HG02852 (cell line): ENCODE measurements at regions not wholly inside any gene's neighbourhood (a gene's known extent, or its start where the extent isn't known, plus 50 kb on each side); places are given as distances from the start of the nearest gene placed in this dataset.

Experiments used
- ATAC-seq: cut with Tn5 transposase; IDR thresholded peaks from one replicate; pipeline ENCODE4 v1.9.1; 2021; ENCODE audit warnings: mild to moderate bottlenecking, moderate library complexity; ENCODE audit not compliant: unreplicated experiment

DNA sequence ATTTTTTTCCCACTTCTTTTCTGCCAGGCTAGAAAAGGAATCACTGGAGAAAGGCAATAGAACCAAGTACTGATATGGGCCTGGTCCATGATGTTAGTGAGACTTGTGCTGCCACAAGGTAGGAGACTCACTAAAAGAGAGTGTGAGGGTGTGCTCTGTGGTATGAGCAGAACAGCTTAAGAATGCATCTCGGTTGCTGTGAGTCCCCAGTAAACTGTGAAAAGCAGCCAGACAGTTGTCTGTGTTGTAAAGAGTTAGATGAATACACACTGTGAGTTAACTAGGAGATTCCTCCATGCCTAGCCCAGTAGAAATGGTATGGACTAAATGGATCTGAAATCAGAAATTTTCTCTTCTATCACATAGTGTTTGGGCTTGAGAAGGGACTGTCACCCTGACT, 1177.3 kb upstream of the MIR17HG start:
- no peak for ATAC-seq

DNA sequence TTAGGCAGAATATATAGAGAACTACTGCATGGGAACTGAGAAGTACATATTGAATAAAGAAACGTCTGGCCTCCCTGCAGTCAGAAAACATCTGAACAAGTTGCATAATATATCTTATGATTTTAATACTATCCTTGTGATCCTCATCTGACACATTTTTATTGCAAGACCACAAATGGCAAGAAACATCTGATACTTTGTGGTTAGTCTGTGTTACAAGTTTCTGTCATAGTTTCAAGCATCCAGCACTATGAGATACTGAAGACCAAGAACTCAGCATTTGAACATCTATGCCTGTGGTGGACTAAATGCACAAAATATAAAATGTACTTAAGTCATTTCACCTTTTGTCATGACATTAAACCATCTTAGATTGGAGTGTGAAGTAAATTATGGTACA, 1175.8 kb upstream of the MIR17HG start:
- ATAC-seq, result no peak

DNA sequence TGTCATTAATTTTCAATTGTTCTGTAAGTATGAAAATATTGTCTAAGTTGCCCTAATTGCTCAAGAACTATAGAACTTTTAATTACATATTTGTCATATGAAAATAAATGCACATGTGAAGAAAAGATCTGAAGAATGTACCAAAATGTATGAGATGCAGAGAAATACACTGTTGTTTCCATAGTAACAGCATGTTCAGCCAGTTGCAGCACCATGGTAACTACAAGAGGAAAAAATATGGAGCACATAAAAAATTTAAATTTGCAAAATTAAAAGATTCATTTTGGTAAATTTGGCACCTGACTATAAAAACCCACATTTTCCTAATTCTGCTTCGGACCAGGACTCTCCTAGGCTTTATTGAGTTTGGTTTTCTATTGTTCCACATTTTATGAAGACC, 1170.0 kb upstream of the MIR17HG start:
- ATAC-seq, result no peak

DNA sequence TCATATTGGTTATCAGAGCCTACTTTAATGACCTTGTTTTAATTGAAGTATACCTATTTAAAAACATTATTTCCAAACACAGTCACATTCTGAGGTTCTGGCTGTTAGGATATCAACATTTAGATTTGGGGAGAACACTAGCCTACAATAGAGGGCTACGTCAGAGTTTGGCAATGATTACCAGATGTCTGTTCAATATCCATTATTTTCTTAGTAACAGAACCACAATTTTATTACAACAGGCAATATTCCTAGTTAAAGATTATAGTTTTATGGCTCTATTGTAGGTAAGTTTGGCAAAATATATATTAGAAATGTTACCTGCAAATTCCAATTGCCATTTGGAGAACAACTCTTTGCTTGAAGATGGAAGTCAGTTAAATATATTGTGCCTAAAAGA, 1163.1 kb upstream of the MIR17HG start:
- no peak for ATAC-seq

DNA sequence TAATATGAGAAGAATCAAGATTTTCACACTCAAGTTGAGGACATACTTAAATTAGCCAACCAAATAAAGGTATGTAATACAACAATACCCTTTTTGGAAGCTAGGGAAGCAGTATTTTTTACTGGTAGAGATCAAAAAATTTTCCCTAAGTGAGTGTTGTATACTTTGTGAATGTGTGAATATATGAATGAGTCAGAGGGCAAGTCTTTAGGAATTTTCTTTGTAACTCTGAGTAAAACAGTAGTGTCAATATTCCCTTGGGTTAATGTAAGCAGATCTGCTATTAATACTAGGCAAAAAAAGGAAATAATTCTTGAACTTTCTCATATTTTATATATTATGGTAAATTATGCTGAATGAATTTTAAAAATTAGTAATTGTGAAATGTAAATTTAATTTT, 1161.8 kb upstream of the MIR17HG start:
- ATAC-seq, result no peak

DNA sequence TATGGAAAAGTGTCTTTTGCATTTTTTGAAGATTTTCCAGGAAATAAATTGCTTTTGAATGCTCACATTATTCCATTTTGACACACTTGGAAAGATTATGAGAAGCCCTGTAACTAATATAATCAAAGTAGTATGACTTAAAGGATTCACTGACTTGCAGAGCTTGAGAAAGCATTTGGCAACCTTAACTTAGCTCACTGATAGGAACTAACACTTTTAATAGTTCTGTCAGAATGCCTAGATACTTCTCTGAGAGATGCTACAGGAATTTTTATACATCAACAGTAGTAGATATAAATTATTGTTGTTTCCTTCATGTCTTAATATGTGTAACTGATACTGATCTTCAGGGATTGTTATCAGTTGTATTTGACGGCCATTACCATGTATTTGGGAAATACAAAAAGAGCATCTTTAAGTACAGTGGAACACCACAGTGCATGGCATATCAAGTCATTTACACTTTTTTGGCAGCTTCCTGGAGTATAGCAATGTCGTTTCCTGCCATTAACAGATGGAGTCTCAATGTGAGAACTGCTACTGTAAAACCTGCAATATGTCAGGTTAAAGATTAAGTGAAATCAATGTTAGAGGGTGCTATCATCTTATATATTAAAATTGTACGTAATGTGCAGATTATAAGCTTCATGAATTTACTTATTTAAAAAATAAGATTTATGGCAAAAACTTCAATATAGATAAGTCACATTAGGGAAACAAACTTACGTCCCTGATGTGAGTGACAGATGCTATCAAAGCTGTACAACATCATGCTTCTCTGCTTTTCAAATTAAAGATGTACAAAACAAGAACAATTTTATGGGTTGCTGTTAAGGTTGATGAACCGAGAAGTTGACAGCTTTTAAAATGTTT, 1159.8 kb upstream of the MIR17HG start:
- ATAC-seq, result no peak

DNA sequence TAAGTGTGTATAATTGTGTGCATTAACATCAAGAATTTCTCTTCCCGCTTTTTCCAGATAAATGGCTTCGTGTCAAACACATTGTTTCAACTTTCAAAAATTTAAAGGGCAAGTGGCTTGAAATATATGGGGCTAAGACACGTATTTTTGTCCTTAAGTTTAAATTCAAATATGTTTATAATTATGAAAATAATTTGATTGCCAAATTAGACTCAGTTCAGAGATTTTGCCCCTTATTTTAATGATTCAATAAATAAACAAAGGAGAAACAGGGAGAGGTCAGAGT, 1159.2 kb upstream of the MIR17HG start:
- ATAC-seq, result no peak

DNA sequence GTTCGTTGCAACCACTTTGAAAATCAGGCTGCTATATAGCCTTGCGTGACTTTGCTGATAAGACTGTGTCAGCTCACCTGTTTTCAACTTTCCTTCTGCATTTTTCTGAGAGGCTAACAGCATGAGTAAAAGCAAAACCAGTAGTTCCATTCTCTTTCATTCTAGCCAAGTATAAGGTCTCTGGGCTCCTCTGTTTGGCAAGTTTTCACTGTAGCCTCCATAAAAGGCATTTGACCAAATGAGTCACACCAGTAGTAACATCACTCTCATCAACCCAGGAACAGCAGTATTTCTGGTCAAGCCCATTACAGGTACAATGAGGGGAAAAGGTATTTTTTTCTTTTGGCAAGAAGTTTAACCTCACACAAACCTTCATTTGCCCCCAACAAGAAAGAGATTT, 1149.8 kb upstream of the MIR17HG start:
- no peak for ATAC-seq

DNA sequence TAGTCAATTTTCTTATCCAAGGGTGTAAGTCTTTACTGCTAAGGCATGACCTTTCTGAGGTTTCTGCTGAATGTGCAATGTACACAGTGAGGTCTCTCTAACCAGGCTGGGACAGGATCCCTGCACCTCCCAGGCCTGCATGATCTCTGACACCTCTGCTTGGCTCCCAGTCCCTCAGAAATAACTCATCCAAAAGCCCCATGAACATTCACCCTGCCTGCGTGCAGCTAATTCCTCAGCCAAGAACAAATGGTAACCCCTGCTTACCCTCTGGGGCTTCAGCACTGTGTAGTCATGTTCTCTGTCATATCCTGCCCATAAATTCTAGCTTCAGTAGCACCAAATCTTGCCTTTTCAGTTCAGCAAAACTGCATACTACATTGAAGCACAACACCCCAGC, 1146.3 kb upstream of the MIR17HG start:
- no peak for ATAC-seq

DNA sequence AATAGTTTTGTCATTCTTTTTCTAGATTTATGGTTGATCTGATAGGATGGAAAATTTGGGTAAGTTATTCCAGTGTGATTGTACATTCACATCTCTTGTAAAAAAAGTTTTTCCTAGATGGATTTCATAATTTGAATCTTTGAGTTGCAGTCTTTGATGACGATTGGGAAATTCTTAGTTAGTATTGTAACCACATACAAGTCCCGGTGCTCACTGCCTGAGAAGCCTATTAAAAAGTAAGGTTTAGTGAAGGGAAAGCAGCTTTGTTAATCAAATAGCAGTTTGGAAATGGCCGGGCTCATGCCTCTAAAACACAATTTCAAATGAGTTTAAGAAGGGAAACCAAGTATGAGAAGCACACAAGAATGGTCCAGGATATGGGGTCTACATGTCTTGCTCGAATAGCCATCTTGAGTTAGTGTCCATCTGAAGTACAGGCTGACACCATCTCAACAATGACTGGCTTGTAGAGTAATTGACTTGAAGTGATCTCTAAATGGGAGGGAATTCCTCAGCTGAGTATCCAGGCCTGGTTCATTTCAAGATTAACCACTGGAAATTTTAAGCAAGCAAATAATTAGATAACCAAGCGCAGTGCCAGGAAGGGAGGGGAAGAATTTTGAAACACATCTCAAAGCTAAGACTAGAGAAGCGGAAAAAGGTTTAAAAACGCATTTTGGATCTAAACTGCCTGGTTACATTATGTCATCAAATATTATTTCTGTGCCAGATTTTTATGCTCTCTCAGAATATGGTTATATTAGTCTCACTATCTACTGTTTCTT, 1145.6 kb upstream of the MIR17HG start:
- no peak for ATAC-seq

DNA sequence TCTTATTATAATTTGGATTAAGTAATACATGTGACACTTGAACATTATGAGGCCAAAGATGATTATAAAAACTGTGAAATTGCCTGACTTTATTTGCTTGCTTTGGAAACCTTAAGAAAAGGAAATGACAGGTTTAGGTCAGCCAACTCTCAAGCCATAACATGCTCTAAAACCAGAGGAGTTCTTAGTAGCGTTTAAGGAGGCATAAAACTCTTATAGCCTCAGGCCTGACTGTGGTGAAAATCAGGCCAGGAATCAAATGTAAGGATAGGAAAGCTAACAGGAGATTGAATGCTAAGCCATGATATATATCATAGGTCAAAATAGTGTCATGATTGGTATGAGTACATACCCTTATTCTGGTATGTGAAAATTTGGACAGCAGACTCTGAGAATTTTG, 1142.4 kb upstream of the MIR17HG start:
- no peak for ATAC-seq

DNA sequence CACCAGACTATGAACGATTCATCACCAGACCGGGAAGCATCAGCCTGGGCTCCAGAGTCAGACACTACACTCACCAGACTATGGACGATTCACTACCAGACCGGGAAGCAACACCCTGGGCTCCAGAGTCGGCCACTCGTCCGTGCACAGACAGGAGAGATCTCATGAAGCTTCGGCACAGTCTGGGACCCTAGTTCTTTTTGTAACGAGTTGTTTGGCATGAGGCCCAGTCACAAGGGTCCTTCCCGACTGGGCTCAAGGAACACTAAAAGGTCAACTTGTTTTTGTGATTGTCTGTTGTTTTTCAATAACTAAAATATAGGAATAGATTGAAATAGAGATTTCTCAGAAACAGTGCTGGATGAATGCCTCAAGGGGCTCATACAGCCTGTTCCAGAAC, 1141.6 kb upstream of the MIR17HG start:
- no peak for ATAC-seq

DNA sequence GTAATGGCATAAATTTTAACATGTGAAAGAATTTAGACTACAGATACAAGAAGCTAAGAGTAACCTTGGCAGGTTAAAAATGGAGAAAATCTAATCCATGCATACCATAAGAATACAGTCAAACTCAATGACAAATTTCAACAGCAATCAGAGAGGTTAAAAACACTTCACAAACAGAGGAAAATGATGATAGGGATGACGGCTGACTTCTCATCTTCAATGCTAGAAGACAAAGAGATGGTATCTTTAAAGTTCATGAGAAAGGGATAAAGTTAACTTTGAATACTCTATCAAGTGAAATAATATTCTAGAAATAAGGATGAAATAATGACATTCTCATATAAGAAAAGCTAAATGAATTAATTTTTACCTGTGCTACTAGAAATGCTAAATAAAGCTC, 1130.2 kb upstream of the MIR17HG start:
- ATAC-seq, result no peak

DNA sequence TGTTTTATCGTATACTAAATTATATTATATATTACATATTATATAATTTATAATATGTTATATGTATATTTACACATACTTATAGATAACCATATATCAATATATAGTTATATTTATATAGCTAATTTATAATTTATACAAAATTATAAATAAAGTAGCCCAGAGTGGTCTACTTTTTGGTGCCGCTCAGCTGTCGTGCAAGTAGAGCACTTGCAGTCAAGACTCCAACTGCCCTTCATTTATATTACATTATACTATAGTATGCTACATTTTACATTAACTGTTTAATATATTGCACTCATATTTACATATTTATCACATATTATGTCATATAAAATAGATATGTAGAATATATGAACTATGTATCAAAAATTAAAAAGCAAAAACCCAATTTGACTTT, 1124.7 kb upstream of the MIR17HG start:
- no peak for ATAC-seq

DNA sequence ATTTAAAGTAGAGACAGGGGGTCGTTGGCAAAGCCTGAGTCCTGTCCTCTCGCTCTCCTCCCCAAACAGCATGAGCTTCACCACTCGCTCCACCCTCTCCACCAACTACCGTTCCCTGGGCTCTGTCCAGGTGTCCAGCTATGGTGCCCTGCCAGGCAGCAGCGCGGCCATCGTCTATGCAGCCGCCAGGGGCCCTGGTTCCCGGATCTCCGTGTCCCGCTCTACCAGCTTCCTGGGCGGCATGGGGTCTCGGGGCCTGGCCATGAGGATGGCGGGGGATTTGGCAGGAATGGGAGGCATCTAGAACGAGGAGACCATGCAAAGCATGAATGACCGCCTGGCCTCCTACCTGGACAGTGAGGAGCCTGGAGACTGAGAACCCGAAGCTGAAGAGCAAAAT, 1117.2 kb upstream of the MIR17HG start:
- no peak for ATAC-seq

DNA sequence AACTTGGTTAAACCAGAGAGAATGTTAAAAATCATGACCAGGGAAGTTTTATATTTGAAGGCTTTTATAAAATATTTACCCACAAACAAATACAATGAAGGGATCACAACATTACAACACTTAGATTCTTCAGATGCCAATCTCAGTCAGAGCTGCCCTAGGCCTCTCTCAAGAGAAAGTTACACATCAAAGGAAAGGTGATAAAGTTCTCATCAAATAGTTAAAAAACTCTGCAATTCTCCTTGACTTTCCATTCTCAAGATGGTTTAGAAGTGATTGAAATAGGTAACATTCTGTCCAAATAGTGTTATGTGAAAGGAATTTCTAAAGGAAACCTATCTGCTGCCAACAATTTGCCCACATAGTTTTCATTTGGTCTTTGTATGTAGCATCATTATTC, 1115.2 kb upstream of the MIR17HG start:
- no peak for ATAC-seq

DNA sequence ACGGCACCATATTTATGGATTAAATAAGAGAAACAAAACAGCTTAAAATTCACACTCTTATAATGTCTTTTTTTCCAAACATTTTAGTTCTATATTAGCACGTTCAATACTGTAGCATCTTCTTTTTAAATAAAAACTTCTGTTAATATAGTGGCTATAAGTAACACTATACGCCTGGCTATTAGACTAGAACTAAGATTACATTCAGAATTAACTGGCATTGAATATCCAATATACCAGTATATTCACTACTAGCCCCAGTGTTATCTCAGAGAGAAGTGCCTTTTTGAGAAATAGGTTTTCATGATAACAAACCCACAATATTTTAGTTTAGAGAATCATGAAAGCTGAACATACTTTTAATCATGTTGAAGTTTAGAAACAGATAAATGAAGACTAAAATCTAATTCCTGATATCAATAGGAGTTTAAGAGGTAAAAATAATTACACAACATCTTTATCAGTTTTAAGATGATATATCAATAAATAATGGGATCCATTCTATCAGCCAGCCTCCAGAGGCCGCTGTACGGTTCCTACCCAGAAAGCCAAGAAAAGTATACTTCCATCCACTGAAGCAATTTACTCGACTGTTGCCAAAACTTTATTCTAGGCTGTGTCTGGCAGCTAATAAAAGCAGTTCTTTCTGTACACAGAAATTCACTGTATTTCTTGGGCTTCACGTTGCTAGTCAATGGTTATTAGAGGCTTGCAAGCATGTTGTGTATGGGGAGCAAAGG, 1113.4 kb upstream of the MIR17HG start:
- ATAC-seq, result no peak

DNA sequence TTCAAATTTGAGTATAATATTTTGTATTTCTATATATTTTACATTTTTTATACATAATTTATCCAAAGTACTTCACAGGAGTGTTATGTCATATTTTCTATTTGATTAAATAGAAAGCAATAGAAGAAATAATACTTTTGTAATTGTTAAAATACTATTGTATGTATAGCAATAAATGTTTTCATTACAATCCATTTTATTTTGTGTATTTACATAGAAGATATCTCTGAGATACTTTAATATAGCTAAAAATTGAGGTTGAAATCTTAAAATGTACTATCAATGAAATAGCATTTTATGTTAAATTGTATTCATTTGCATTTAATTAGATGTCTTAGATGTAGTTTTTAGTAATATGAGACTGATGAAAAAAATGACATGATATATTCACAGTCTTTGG, 1109.6 kb upstream of the MIR17HG start:
- ATAC-seq, result no peak

DNA sequence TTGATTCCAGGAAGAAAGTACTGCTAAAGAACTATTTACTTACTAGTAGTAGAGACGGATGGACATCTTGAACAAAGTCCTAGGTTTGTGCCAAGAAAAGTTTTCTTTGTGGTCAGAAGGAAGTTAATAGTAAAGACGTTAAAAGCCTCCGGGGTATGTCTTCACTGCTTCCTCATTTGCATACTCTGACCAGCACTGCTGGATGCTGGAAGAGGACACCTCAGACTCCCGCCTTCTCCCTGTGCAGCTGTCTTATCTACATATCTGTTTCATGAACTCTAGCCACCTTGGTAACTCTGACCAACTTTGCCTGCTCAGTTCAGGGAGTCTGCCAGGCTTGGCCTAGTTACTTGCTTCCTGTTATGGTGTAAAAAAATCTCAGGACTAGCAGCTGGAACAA, 1109.1 kb upstream of the MIR17HG start:
- no peak for ATAC-seq

DNA sequence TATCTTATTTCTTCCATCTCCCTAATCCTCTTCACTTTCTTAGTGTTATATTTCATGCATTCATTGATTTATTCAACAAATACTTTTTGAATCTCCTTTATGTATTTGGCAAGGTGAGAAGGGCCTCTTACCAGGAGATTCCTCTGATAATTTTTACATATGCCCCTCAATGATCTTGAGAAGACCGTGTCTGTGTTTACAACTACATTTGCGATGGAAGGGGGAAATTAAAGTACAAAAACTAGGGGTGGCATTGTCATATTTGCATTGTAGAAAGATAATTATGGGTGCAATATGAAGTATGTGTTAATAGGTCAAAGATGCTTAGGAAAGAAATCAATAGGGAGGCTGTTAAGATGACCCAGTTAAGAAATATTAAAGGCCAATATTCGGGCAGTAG, 1108.4 kb upstream of the MIR17HG start:
- ATAC-seq, result no peak

DNA sequence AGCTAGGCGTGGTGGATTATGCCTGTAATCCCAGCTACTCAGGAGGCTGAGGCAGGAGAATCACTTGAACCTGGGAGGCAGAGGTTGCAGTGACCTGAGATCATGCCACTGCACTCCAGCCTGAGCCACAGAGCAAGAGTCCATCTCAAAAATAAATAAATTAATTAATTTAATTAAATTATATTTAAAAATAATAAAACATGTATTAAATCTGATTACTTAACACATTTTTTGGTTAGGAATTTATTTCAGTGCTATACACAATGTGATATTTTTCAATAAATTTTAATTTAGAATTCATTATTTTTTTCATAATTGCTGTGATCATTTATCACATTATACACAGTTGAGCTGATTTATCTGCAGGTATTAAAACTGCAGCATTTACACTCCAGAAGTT, 1101.5 kb upstream of the MIR17HG start:
- ATAC-seq, result no peak
